Ishikawa (cell line): ENCODE measurements at regions not wholly inside any gene's neighbourhood (a gene's known extent, or its start where the extent isn't known, plus 50 kb on each side); places are given as distances from the start of the nearest gene placed in this dataset.

Experiments used
- CEBPB ChIP-seq: IDR thresholded peaks from 2 replicates; pipeline ENCODE4 v1.6.1; 2012
- EP300 ChIP-seq: IDR thresholded peaks from 2 replicates; pipeline ENCODE4 v1.6.1; 2012; ENCODE audit warnings: borderline replicate concordance
- TCF12 ChIP-seq: IDR thresholded peaks from 2 replicates; pipeline ENCODE4 v1.6.1; 2012; ENCODE audit warnings: low read depth
- TF ChIP-seq, protein P1 (sequence below): IDR thresholded peaks from 2 replicates; pipeline ENCODE4 v1.6.1; 2012; ENCODE audit warnings: low read depth, mild to moderate bottlenecking

DNA sequence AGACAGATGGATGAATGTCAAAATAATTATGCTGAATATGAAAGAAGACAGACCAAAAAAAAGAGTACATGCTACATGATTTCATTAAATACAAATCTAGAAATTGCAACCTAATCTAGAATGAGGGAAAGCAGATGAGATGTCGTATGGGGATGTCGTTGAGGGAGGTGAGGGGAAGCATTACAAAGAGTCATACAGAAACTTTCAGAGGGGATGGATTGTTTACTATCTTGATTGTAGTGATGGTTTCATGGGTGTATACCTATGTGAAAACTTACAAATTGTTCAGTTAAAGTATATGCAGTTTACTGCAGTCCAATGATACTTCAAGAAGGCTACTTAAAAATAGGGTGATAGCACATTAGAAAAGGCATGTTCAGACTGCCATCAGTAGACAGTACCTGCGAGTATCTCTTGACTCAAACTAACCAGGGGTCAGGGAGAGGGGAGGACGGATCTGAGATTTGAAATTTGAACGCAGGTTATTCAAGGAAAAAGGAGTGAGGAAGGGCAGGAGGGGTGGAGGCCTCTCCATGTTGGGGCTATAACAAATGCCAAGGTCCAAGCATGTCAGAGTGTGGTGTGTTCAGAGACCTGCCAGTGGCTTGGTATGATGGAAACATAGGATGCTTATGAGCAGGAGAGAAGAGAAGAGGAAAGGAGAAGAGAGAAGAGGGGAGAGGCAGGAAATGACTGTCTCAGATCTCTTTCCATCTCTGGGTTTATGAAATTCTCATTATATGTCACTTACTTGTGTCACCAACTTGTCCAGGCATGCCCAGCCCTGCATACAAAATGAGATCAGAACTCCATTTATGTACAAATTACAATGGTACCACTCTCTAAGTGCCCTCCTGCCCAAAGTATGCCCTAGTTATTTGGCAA lies 257.3 kb upstream of the CXCR4 start:
- TF ChIP-seq EP300 (no peak), CEBPB (no peak), TCF12 (no peak)
- TF ChIP-seq, protein P1, sequence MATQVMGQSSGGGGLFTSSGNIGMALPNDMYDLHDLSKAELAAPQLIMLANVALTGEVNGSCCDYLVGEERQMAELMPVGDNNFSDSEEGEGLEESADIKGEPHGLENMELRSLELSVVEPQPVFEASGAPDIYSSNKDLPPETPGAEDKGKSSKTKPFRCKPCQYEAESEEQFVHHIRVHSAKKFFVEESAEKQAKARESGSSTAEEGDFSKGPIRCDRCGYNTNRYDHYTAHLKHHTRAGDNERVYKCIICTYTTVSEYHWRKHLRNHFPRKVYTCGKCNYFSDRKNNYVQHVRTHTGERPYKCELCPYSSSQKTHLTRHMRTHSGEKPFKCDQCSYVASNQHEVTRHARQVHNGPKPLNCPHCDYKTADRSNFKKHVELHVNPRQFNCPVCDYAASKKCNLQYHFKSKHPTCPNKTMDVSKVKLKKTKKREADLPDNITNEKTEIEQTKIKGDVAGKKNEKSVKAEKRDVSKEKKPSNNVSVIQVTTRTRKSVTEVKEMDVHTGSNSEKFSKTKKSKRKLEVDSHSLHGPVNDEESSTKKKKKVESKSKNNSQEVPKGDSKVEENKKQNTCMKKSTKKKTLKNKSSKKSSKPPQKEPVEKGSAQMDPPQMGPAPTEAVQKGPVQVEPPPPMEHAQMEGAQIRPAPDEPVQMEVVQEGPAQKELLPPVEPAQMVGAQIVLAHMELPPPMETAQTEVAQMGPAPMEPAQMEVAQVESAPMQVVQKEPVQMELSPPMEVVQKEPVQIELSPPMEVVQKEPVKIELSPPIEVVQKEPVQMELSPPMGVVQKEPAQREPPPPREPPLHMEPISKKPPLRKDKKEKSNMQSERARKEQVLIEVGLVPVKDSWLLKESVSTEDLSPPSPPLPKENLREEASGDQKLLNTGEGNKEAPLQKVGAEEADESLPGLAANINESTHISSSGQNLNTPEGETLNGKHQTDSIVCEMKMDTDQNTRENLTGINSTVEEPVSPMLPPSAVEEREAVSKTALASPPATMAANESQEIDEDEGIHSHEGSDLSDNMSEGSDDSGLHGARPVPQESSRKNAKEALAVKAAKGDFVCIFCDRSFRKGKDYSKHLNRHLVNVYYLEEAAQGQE: no peak
